GM12878 (cell line): ENCODE measurements at regions not wholly inside any gene's neighbourhood (a gene's known extent, or its start where the extent isn't known, plus 50 kb on each side); places are given as distances from the start of the nearest gene placed in this dataset.
"Not testable (repeated sequence)": the region's sequence is repeated elsewhere in the genome, so short reads cannot be mapped to it uniquely, and the experiment has no call there.

Source experiments
- ATAC-seq: fragments of 200-7000 bp; cut with Tn5 transposase; 3 replicates; pipeline ENCODE4 v1.9.1; 2020; ENCODE audit warnings: mild to moderate bottlenecking, moderate library complexity
- BruUV-seq: library from RNA; stranded (reverse); fragments of 400-500 nt; replicated peaks from 2 replicates; lab custom pipeline; 2021; lab: Mats Ljungman, UMichigan
- CTCF ChIA-PET: fragments of 300-600 bp; sonication (Branson Sonifier 250); formaldehyde crosslinking; extraction: SDS; loops from one replicate; lab custom pipeline; 2021; ENCODE audit warnings: inconsistent platforms; lab: Yijun Ruan, JAX
- POLR2A ChIA-PET: fragments of 350-600 bp; formaldehyde crosslinking; extraction: SDS; loops from one replicate; lab custom pipeline; 2021; ENCODE audit warnings: inconsistent platforms; lab: Charles Lee
- RAD21 ChIA-PET: fragments of 300-600 bp; sonication (Branson Sonifier 250); formaldehyde crosslinking; loops from one replicate; lab custom pipeline; 2023; ENCODE audit warnings: antibody characterized with exemption; ENCODE audit not compliant: unreplicated experiment; lab: Charles Lee
- SMC1A ChIA-PET: fragments of 300-600 bp; sonication (Branson Sonifier 250); formaldehyde crosslinking; loops from one replicate; lab custom pipeline; 2023; ENCODE audit not compliant: unreplicated experiment, uncharacterized antibody; lab: Charles Lee
- DNase-seq: peaks from one replicate; pipeline ENCODE4 v3.0.0-alpha.2; 2011; ENCODE audit warnings: low read depth, low spot score
- FAIRE-seq: peaks from 3 replicates; lab custom pipeline; 2011; peaks lifted over from hg19 to GRCh38; lab: Jason Lieb, UNC
- H2AFZ ChIP-seq: 2 replicates; pipeline ENCODE4 v1.6.0; 2011; ENCODE audit warnings: low read depth, low read length, control low read depth; ENCODE audit not compliant: control insufficient read depth
- H3K27ac ChIP-seq: 2 replicates; pipeline ENCODE4 v1.5.1; 2011; ENCODE audit warnings: control low read depth; ENCODE audit not compliant: control insufficient read depth, insufficient read depth
- H3K27me3 ChIP-seq, 2 experiments: replicated peaks in 1 of 2; 2 replicates each; pipeline versions ENCODE4 v1.6.0 to v1.6.1; 2011; ENCODE audit warnings: low read length in 1 of 2; ENCODE audit not compliant: control insufficient read depth in 2 of 2, insufficient read depth in 2 of 2
- H3K36me3 ChIP-seq, 2 experiments: 2 replicates each; pipeline ENCODE4 v1.5.1; 2011; ENCODE audit warnings: low read length in 1 of 2; ENCODE audit not compliant: control insufficient read depth in 2 of 2, insufficient read depth in 2 of 2
- H3K4me1 ChIP-seq: 2 replicates; pipeline ENCODE4 v1.6.1; 2011; ENCODE audit warnings: mild to moderate bottlenecking, low read length, moderate library complexity, mixed read lengths; ENCODE audit not compliant: control insufficient read depth, insufficient read depth
- H3K4me2 ChIP-seq: 2 replicates; pipeline ENCODE4 v1.6.0; 2011; ENCODE audit warnings: control low read depth; ENCODE audit not compliant: control insufficient read depth, insufficient read depth
- H3K4me3 ChIP-seq: fragments of 200-600 bp; sonication (generic); 2 replicates; pipeline ENCODE4 v1.5.1; 2016
- H3K79me2 ChIP-seq: 2 replicates; pipeline ENCODE4 v1.6.0; 2011; ENCODE audit warnings: low read length; ENCODE audit not compliant: control insufficient read depth, insufficient read depth
- H3K9ac ChIP-seq: 2 replicates; pipeline ENCODE4 v1.8.0; 2011; ENCODE audit warnings: low read length, control low read depth, mixed read lengths; ENCODE audit not compliant: control insufficient read depth, insufficient read depth
- H3K9me3 ChIP-seq: replicated peaks from 3 replicates; pipeline ENCODE4 v1.5.1; 2011; ENCODE audit warnings: mild to moderate bottlenecking, low read length; ENCODE audit not compliant: control insufficient read depth, insufficient read depth
- H4K20me1 ChIP-seq: 2 replicates; pipeline ENCODE4 v1.6.0; 2011; ENCODE audit not compliant: control insufficient read depth, insufficient read depth
- EGR1 ChIP-seq, 2 experiments: IDR thresholded peaks; 1 replicate in 1 of 2; 2 replicates in 1 of 2; pipeline ENCODE4 v1.6.1; 2011 to 2012; ENCODE audit warnings: low read depth in 2 of 2, low read length in 2 of 2, borderline replicate concordance in 1 of 2, mild to moderate bottlenecking in 1 of 2, moderate library complexity in 1 of 2
- NBN ChIP-seq: fragments of 450-650 bp; IDR thresholded peaks from 2 replicates; pipeline ENCODE4 v1.6.1; 2016
- SP1 ChIP-seq: IDR thresholded peaks from one replicate; pipeline ENCODE4 v1.6.1; 2011; ENCODE audit warnings: low read depth, low read length
- SRF ChIP-seq, 2 experiments: IDR thresholded peaks; 2 replicates each; pipeline ENCODE4 v1.6.1; 2011; ENCODE audit warnings: low read depth in 2 of 2, low read length in 2 of 2, mild to moderate bottlenecking in 1 of 2, moderate library complexity in 1 of 2
- ZNF384 ChIP-seq: IDR thresholded peaks from 2 replicates; pipeline ENCODE4 v1.6.1; 2012; ENCODE audit warnings: low read depth, mild to moderate bottlenecking, low read length, improper control_type of control experiment, borderline replicate concordance
- WGBS: methylation state at CpG from one replicate; pipeline ENCODE4 v1.1.6; 2016; ENCODE audit warnings: low lambda C conversion rate; ENCODE audit not compliant: insufficient replicate concordance, insufficient coverage; ENCODE audit errors: missing lambda C conversion rate; 5-methylcytosine and 5-hydroxymethylcytosine counted together
- in situ Hi-C: fragments of 300-500 bp; cut with MboI; formaldehyde crosslinking; loops from 9 replicates; pipeline ENCODE4 v1.14.3; 2018; ENCODE audit warnings: mixed read lengths
- intact Hi-C: fragments of 100-400 bp; cut with micrococcal nuclease; formaldehyde crosslinking; loops from one replicate; pipeline ENCODE4 v1.14.2; 2022; ENCODE audit not compliant: unreplicated experiment
- TF ChIP-seq, protein P1 (sequence below): fragments of 450-650 bp; IDR thresholded peaks from 2 replicates; pipeline ENCODE4 v1.6.1; 2017; ENCODE audit warnings: low read depth, mild to moderate bottlenecking, moderate library complexity

DNA sequence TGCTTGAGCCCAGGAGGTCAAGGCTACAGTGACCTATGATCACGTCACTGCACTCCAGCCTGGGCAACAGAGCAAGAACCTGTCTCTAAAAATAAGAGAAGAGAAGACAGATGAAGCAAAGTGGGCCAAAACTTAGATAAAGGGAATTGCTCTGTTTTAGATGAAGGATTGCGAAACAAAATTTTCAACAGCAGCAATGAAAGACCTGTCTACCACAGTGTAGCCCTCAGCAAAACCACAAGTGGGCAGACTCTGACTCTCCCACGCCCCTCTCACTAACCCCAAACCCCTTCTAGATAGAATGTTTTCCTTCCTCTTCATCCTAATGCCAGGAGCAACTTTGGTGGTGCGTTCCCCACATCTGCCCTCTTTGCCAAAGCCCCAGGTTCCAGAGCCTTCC, 105.6 kb upstream of the ALDH3B2 start:
- no peaks in the 10 kb centered on the region for H3K4me1 ChIP-seq
- H3K4me3 ChIP-seq, result no peak overlapping the region
- SMC1A ChIA-PET, result no interaction called here
- TF ChIP-seq SRF (IDR thresholded peaks at IDR 0.05; ENCODE audit: low read depth in 2 of 2, low read length in 2 of 2) (no peak), SP1 (no peak), NBN (no peak), EGR1 (IDR thresholded peaks at IDR 0.05; ENCODE audit: borderline replicate concordance in 1 of 2, low read depth in 2 of 2, low read length in 2 of 2) (no peak), ZNF384 (no peak)
- TF ChIP-seq, protein P1, sequence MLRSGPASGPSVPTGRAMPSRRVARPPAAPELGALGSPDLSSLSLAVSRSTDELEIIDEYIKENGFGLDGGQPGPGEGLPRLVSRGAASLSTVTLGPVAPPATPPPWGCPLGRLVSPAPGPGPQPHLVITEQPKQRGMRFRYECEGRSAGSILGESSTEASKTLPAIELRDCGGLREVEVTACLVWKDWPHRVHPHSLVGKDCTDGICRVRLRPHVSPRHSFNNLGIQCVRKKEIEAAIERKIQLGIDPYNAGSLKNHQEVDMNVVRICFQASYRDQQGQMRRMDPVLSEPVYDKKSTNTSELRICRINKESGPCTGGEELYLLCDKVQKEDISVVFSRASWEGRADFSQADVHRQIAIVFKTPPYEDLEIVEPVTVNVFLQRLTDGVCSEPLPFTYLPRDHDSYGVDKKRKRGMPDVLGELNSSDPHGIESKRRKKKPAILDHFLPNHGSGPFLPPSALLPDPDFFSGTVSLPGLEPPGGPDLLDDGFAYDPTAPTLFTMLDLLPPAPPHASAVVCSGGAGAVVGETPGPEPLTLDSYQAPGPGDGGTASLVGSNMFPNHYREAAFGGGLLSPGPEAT, result no peak
- H3K36me3 ChIP-seq, result no peaks in the 10 kb centered on the region
- no peak overlapping the region for H3K9ac ChIP-seq
- CTCF ChIA-PET, result no interaction called here
- H3K27ac ChIP-seq, result no peak overlapping the region
- intact Hi-C loops, result no loop called here
- H3K9me3 ChIP-seq, result no peaks in the 10 kb centered on the region
- ATAC-seq, result no peak
- FAIRE-seq, result no peak
- H3K4me2 ChIP-seq, result no peak overlapping the region
- no peaks in the 10 kb centered on the region for H3K79me2 ChIP-seq
- RAD21 ChIA-PET, result no interaction called here
- H3K27me3 ChIP-seq, result no peaks in the 10 kb centered on the region; a peak in 1 of 4 replicates
- H2AFZ ChIP-seq, result no peak overlapping the region
- POLR2A ChIA-PET, result no interaction called here
- H4K20me1 ChIP-seq, result no peaks in the 10 kb centered on the region
- no peak for DNase-seq
- no TSS peak for BruUV-seq
- 16% methylated on average over 4 of the region's 4 CpGs for WGBS
- in situ Hi-C loops, result no loop called here

DNA sequence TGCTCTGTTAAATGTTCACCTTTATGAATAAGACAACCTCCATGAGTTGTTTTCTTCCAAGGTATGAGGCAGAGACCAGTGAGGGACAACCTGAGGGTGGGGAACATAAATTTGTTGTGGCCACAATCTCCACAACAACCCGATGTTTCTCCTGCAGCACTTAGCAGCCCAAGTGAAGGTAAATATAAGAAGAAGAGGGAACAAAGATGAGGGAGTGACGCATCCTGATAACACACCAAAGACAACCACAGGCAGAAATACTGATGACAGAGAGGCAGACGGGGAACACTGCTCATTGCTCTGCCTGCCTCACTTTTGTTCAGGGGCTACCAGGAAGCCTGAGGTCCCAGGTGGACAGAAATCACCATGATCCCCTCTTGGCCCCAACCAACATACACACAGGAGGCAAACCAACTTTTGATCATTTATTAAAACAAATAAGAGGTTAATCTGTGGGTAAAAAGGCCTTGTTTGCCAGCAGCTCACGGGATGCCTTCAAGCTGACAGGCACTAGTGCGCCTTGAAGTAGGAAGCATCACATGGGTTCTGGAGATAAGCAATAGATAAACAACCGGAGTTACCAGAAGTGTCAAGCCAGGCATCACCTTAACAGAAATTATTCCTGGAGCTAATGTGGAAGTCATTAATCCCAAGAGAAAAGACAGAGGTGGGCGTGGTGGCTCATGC, 104.9 kb upstream of the ALDH3B2 start:
- CTCF ChIA-PET, H3K27me3 ChIP-seq, intact Hi-C loops, DNase-seq, H3K9ac ChIP-seq, ATAC-seq, H3K27ac ChIP-seq, in situ Hi-C loops, BruUV-seq, H3K4me2 ChIP-seq, SMC1A ChIA-PET, H4K20me1 ChIP-seq, H3K36me3 ChIP-seq, POLR2A ChIA-PET, H3K79me2 ChIP-seq, H3K9me3 ChIP-seq, FAIRE-seq, H3K4me1 ChIP-seq, RAD21 ChIA-PET, H3K4me3 ChIP-seq, H2AFZ ChIP-seq: not testable (repeated sequence)
- WGBS, result 27% methylated on average over 7 of the region's 7 CpGs
